GM12878 (cell line): ENCODE measurements at regions not wholly inside any gene's neighbourhood (a gene's known extent, or its start where the extent isn't known, plus 50 kb on each side); places are given as distances from the start of the nearest gene placed in this dataset.

Experiments used
- ATAC-seq: fragments of 200-7000 bp; cut with Tn5 transposase; 3 replicates; pipeline ENCODE4 v1.9.1; 2020; ENCODE audit warnings: mild to moderate bottlenecking, moderate library complexity
- BruUV-seq: library from RNA; stranded (reverse); fragments of 400-500 nt; replicated peaks from 2 replicates; lab custom pipeline; 2021; lab: Mats Ljungman, UMichigan
- CTCF ChIA-PET: fragments of 300-600 bp; sonication (Branson Sonifier 250); formaldehyde crosslinking; extraction: SDS; loops from one replicate; lab custom pipeline; 2021; ENCODE audit warnings: inconsistent platforms; lab: Yijun Ruan, JAX
- POLR2A ChIA-PET: fragments of 350-600 bp; formaldehyde crosslinking; extraction: SDS; loops from one replicate; lab custom pipeline; 2021; ENCODE audit warnings: inconsistent platforms; lab: Charles Lee
- RAD21 ChIA-PET: fragments of 300-600 bp; sonication (Branson Sonifier 250); formaldehyde crosslinking; loops from one replicate; lab custom pipeline; 2023; ENCODE audit warnings: antibody characterized with exemption; ENCODE audit not compliant: unreplicated experiment; lab: Charles Lee
- SMC1A ChIA-PET: fragments of 300-600 bp; sonication (Branson Sonifier 250); formaldehyde crosslinking; loops from one replicate; lab custom pipeline; 2023; ENCODE audit not compliant: unreplicated experiment, uncharacterized antibody; lab: Charles Lee
- DNase-seq: peaks from one replicate; pipeline ENCODE4 v3.0.0-alpha.2; 2011; ENCODE audit warnings: low read depth, low spot score
- FAIRE-seq: peaks from 3 replicates; lab custom pipeline; 2011; peaks lifted over from hg19 to GRCh38; lab: Jason Lieb, UNC
- H2AFZ ChIP-seq: 2 replicates; pipeline ENCODE4 v1.6.0; 2011; ENCODE audit warnings: low read depth, low read length, control low read depth; ENCODE audit not compliant: control insufficient read depth
- H3K27ac ChIP-seq: 2 replicates; pipeline ENCODE4 v1.5.1; 2011; ENCODE audit warnings: control low read depth; ENCODE audit not compliant: control insufficient read depth, insufficient read depth
- H3K27me3 ChIP-seq, 2 experiments: replicated peaks in 1 of 2; 2 replicates each; pipeline versions ENCODE4 v1.6.0 to v1.6.1; 2011; ENCODE audit warnings: low read length in 1 of 2; ENCODE audit not compliant: control insufficient read depth in 2 of 2, insufficient read depth in 2 of 2
- H3K36me3 ChIP-seq, 2 experiments: 2 replicates each; pipeline ENCODE4 v1.5.1; 2011; ENCODE audit warnings: low read length in 1 of 2; ENCODE audit not compliant: control insufficient read depth in 2 of 2, insufficient read depth in 2 of 2
- H3K4me1 ChIP-seq: 2 replicates; pipeline ENCODE4 v1.6.1; 2011; ENCODE audit warnings: mild to moderate bottlenecking, low read length, moderate library complexity, mixed read lengths; ENCODE audit not compliant: control insufficient read depth, insufficient read depth
- H3K4me2 ChIP-seq: 2 replicates; pipeline ENCODE4 v1.6.0; 2011; ENCODE audit warnings: control low read depth; ENCODE audit not compliant: control insufficient read depth, insufficient read depth
- H3K4me3 ChIP-seq: fragments of 200-600 bp; sonication (generic); 2 replicates; pipeline ENCODE4 v1.5.1; 2016
- H3K79me2 ChIP-seq: 2 replicates; pipeline ENCODE4 v1.6.0; 2011; ENCODE audit warnings: low read length; ENCODE audit not compliant: control insufficient read depth, insufficient read depth
- H3K9ac ChIP-seq: 2 replicates; pipeline ENCODE4 v1.8.0; 2011; ENCODE audit warnings: low read length, control low read depth, mixed read lengths; ENCODE audit not compliant: control insufficient read depth, insufficient read depth
- H3K9me3 ChIP-seq: replicated peaks from 3 replicates; pipeline ENCODE4 v1.5.1; 2011; ENCODE audit warnings: mild to moderate bottlenecking, low read length; ENCODE audit not compliant: control insufficient read depth, insufficient read depth
- H4K20me1 ChIP-seq: 2 replicates; pipeline ENCODE4 v1.6.0; 2011; ENCODE audit not compliant: control insufficient read depth, insufficient read depth
- BRCA1 ChIP-seq: IDR thresholded peaks from 2 replicates; pipeline ENCODE4 v1.6.1; 2011; ENCODE audit warnings: low read depth, low read length, improper control_type of control experiment
- CBX5 ChIP-seq: sonication (generic); IDR thresholded peaks from 2 replicates; pipeline ENCODE4 v1.6.1; 2016; ENCODE audit warnings: low read depth, moderate library complexity, mild to moderate bottlenecking, inconsistent platforms
- CHD4 ChIP-seq: fragments of 200-600 bp; sonication (generic); IDR thresholded peaks from 2 replicates; pipeline ENCODE4 v1.6.1; 2016; ENCODE audit warnings: mild to moderate bottlenecking
- ESRRA ChIP-seq: IDR thresholded peaks from 2 replicates; pipeline ENCODE4 v1.6.1; 2012; ENCODE audit warnings: mild to moderate bottlenecking, low read length, improper control_type of control experiment
- HDAC2 ChIP-seq: fragments of 200-600 bp; sonication (generic); IDR thresholded peaks from 2 replicates; pipeline ENCODE4 v1.6.1; 2017
- IKZF2 ChIP-seq, 2 experiments: fragments of 450-650 bp; IDR thresholded peaks; 2 replicates each; pipeline ENCODE4 v1.6.1; 2017; ENCODE audit warnings: mild to moderate bottlenecking in 2 of 2, moderate library complexity in 2 of 2
- MTA3 ChIP-seq: IDR thresholded peaks from 2 replicates; pipeline ENCODE4 v1.6.1; 2012; ENCODE audit warnings: low read length, inconsistent platforms, borderline replicate concordance
- SIN3A ChIP-seq: IDR thresholded peaks from 2 replicates; pipeline ENCODE4 v1.6.1; 2012; ENCODE audit warnings: low read depth, low read length, improper control_type of control experiment
- SIX5 ChIP-seq: IDR thresholded peaks from 2 replicates; pipeline ENCODE4 v1.6.1; 2011; ENCODE audit warnings: mild to moderate bottlenecking, low read depth, low read length, moderate library complexity; ENCODE audit not compliant: severe bottlenecking
- STAT1 ChIP-seq: fragments of 450-650 bp; conservative IDR thresholded peaks from 2 replicates; pipeline ENCODE4 v1.6.1; 2014; ENCODE audit warnings: antibody characterized with exemption, mild to moderate bottlenecking
- ZBED1 ChIP-seq: IDR thresholded peaks from 2 replicates; pipeline ENCODE4 v1.6.1; 2016; ENCODE audit warnings: borderline replicate concordance
- WGBS: methylation state at CpG from one replicate; pipeline ENCODE4 v1.1.6; 2016; ENCODE audit warnings: low lambda C conversion rate; ENCODE audit not compliant: insufficient replicate concordance, insufficient coverage; ENCODE audit errors: missing lambda C conversion rate; 5-methylcytosine and 5-hydroxymethylcytosine counted together
- in situ Hi-C: fragments of 300-500 bp; cut with MboI; formaldehyde crosslinking; loops from 9 replicates; pipeline ENCODE4 v1.14.3; 2018; ENCODE audit warnings: mixed read lengths
- intact Hi-C: fragments of 100-400 bp; cut with micrococcal nuclease; formaldehyde crosslinking; loops from one replicate; pipeline ENCODE4 v1.14.2; 2022; ENCODE audit not compliant: unreplicated experiment
- TF ChIP-seq, protein P1 (sequence below): IDR thresholded peaks from 2 replicates; pipeline ENCODE4 v1.6.1; 2011; ENCODE audit warnings: low read depth, low read length, improper control_type of control experiment, borderline replicate concordance
- TF ChIP-seq, protein P2 (sequence below): IDR thresholded peaks from 2 replicates; pipeline ENCODE4 v1.6.1; 2012; ENCODE audit warnings: low read length, inconsistent platforms
- TF ChIP-seq, protein P3 (sequence below): fragments of 450-650 bp; IDR thresholded peaks from 2 replicates; pipeline ENCODE4 v1.6.1; 2018; ENCODE audit warnings: borderline replicate concordance, mild to moderate bottlenecking; ENCODE audit not compliant: partially characterized antibody
- TF ChIP-seq, protein P4 (sequence below): fragments of 450-650 bp; IDR thresholded peaks from 2 replicates; pipeline ENCODE4 v1.6.1; 2014; ENCODE audit warnings: mild to moderate bottlenecking

DNA sequence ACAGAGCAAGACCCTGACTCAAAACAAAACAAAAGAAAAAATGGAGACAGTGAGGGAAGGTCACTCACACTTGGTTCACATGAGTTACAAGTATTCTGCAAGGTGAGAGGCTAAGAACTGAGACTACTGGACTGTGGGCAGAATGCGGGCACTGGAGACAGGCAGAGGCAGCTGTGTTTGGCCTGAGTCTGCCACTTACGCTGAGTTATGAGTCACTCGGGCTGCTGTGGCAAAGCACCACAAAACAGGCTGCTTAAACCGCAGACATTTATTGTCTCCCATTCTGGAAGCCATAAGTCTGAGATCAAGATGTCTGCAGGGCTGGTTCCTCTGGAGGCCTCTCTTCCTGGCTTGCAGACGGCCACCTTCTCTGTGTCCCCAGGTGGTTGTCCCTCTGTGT lies 122.8 kb downstream of the SHANK2 start:
- no peaks in the 10 kb centered on the region for H3K36me3 ChIP-seq
- DNase-seq (no peak), FAIRE-seq (no peak), ATAC-seq (no peak)
- ChIA-PET RAD21 (no interaction called here), CTCF (no interaction called here), SMC1A (no interaction called here), POLR2A (no interaction called here)
- BruUV-seq, result no TSS peak
- no peak for TF ChIP-seq IKZF2 (IDR thresholded peaks at IDR 0.05)
- TF ChIP-seq, protein P1, sequence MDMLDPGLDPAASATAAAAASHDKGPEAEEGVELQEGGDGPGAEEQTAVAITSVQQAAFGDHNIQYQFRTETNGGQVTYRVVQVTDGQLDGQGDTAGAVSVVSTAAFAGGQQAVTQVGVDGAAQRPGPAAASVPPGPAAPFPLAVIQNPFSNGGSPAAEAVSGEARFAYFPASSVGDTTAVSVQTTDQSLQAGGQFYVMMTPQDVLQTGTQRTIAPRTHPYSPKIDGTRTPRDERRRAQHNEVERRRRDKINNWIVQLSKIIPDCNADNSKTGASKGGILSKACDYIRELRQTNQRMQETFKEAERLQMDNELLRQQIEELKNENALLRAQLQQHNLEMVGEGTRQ, result no peak
- TF ChIP-seq STAT1, result no peak
- no peak overlapping the region for H3K27ac ChIP-seq
- no peak overlapping the region for H2AFZ ChIP-seq
- WGBS, result 22% methylated on average over 5 of the region's 5 CpGs
- no peaks in the 10 kb centered on the region for H4K20me1 ChIP-seq
- H3K4me2 ChIP-seq, result no peak overlapping the region
- H3K4me1 ChIP-seq, result no peaks in the 10 kb centered on the region
- H3K4me3 ChIP-seq, result no peak overlapping the region
- H3K27me3 ChIP-seq, result no peaks in the 10 kb centered on the region
- H3K9me3 ChIP-seq, result no peaks in the 10 kb centered on the region
- H3K9ac ChIP-seq, result no peak overlapping the region
- H3K79me2 ChIP-seq, result no peaks in the 10 kb centered on the region
- intact Hi-C loops, result no loop called here
- in situ Hi-C loops, result no loop called here

DNA sequence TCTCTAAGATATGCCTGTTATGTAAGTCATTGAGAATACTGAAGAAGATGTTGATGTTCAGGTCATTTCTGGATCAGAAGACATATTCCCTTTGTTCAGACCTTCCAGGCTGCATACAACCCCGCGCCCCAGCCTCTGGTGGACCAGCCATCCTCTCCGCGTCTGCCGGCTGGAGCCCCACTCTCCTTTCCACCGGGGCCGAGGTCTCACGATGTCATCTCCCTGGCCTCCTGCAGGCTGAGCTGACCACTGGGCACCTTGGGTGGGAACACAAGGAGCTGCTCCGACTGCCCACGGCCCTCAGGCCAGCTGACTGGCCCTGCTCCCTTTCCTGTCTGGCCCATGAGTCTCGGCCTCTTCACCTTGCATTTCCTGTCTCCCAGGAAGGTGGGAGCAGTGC lies 124.6 kb downstream of the SHANK2 start:
- Histone ChIP-seq H3K9me3 (no peaks in the 10 kb centered on the region), H3K27me3 (no peaks in the 10 kb centered on the region), H3K4me3 (no peak overlapping the region), H3K27ac (no peak overlapping the region), H3K9ac (no peak overlapping the region), H2AFZ (no peak overlapping the region), H3K4me2 (no peak overlapping the region), H3K79me2 (no peaks in the 10 kb centered on the region), H3K36me3 (no peaks in the 10 kb centered on the region), H4K20me1 (no peaks in the 10 kb centered on the region), H3K4me1 (no peaks in the 10 kb centered on the region)
- ChIA-PET POLR2A (no interaction called here), CTCF (no interaction called here), RAD21 (no interaction called here), SMC1A (no interaction called here)
- no peak for ATAC-seq
- in situ Hi-C loops (no loop called here), intact Hi-C loops (no loop called here)
- FAIRE-seq, result no peak
- WGBS, result 64% methylated on average over 11 of the region's 11 CpGs
- no peak for DNase-seq
- BruUV-seq, result no TSS peak
- TF ChIP-seq HDAC2 (no peak), ZBED1 (no peak), CBX5 (no peak), ESRRA (no peak), SIN3A (no peak), CHD4 (no peak), SIX5 (no peak), BRCA1 (no peak), MTA3 (no peak)
- TF ChIP-seq, protein P2, sequence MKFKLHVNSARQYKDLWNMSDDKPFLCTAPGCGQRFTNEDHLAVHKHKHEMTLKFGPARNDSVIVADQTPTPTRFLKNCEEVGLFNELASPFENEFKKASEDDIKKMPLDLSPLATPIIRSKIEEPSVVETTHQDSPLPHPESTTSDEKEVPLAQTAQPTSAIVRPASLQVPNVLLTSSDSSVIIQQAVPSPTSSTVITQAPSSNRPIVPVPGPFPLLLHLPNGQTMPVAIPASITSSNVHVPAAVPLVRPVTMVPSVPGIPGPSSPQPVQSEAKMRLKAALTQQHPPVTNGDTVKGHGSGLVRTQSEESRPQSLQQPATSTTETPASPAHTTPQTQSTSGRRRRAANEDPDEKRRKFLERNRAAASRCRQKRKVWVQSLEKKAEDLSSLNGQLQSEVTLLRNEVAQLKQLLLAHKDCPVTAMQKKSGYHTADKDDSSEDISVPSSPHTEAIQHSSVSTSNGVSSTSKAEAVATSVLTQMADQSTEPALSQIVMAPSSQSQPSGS, result no peak
- TF ChIP-seq, protein P3, sequence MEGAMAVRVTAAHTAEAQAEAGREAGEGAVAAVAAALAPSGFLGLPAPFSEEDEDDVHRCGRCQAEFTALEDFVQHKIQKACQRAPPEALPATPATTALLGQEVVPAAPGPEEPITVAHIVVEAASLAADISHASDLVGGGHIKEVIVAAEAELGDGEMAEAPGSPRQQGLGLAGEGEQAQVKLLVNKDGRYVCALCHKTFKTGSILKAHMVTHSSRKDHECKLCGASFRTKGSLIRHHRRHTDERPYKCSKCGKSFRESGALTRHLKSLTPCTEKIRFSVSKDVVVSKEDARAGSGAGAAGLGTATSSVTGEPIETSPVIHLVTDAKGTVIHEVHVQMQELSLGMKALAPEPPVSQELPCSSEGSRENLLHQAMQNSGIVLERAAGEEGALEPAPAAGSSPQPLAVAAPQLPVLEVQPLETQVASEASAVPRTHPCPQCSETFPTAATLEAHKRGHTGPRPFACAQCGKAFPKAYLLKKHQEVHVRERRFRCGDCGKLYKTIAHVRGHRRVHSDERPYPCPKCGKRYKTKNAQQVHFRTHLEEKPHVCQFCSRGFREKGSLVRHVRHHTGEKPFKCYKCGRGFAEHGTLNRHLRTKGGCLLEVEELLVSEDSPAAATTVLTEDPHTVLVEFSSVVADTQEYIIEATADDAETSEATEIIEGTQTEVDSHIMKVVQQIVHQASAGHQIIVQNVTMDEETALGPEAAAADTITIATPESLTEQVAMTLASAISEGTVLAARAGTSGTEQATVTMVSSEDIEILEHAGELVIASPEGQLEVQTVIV, result no peak
- TF ChIP-seq, protein P4, sequence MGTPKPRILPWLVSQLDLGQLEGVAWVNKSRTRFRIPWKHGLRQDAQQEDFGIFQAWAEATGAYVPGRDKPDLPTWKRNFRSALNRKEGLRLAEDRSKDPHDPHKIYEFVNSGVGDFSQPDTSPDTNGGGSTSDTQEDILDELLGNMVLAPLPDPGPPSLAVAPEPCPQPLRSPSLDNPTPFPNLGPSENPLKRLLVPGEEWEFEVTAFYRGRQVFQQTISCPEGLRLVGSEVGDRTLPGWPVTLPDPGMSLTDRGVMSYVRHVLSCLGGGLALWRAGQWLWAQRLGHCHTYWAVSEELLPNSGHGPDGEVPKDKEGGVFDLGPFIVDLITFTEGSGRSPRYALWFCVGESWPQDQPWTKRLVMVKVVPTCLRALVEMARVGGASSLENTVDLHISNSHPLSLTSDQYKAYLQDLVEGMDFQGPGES, result no peak
